Lung (tissue), 11 donors: ENCODE measurements at regions not wholly inside any gene's neighbourhood (a gene's known extent, or its start where the extent isn't known, plus 50 kb on each side); places are given as distances from the start of the nearest gene placed in this dataset.

ENCODE experiments used
- ATAC-seq: fragments of 200-7000 bp; cut with Tn5 transposase; one replicate; pipeline ENCODE4 v1.9.1; 2020; ENCODE audit warnings: moderate number of reproducible peaks; ENCODE audit not compliant: insufficient read depth, low FRiP score
- DNase-seq, 3 donors: peaks; one replicate each; pipeline ENCODE4 v3.0.0-alpha.2; 2013 to 2017
- H3K27ac ChIP-seq, 2 donors: one replicate each; pipeline ENCODE4 v1.5.1; 2013; ENCODE audit warnings: mild to moderate bottlenecking in 2 of 2, moderate library complexity in 2 of 2, control low read depth in 1 of 2, inconsistent platforms in 1 of 2, low read depth in 1 of 2, low read length in 1 of 2
- H3K27me3 ChIP-seq, 3 donors: one replicate each; pipeline ENCODE4 v1.5.1; 2013; ENCODE audit warnings: low read length in 2 of 3; ENCODE audit not compliant: control insufficient read depth in 3 of 3, insufficient read depth in 3 of 3
- H3K36me3 ChIP-seq, 4 donors: one replicate each; pipeline ENCODE4 v1.5.1; 2013; ENCODE audit warnings: low read length in 4 of 4, mild to moderate bottlenecking in 1 of 4, moderate library complexity in 1 of 4; ENCODE audit not compliant: control insufficient read depth in 4 of 4, insufficient read depth in 4 of 4
- H3K4me1 ChIP-seq, 5 donors: one replicate each; pipeline ENCODE4 v1.5.1; 2013; ENCODE audit warnings: low read length in 5 of 5, mild to moderate bottlenecking in 2 of 5, moderate library complexity in 1 of 5; ENCODE audit not compliant: control insufficient read depth in 5 of 5, insufficient read depth in 5 of 5
- H3K4me3 ChIP-seq: one replicate; pipeline ENCODE4 v1.5.1; 2013; ENCODE audit warnings: mild to moderate bottlenecking, control low read depth, moderate library complexity
- H3K9ac ChIP-seq, 2 donors: one replicate each; pipeline ENCODE4 v1.5.1; 2013; ENCODE audit warnings: low read length in 2 of 2, control low read depth in 1 of 2; ENCODE audit not compliant: insufficient read depth in 1 of 2
- H3K9me3 ChIP-seq, 4 donors: one replicate each; pipeline ENCODE4 v1.5.1; 2013; ENCODE audit warnings: low read length in 3 of 4, mild to moderate bottlenecking in 1 of 4, moderate library complexity in 1 of 4; ENCODE audit not compliant: control insufficient read depth in 4 of 4, insufficient read depth in 3 of 4
- CTCF ChIP-seq: IDR thresholded peaks from 2 replicates; pipeline ENCODE4 v1.5.1; 2012; ENCODE audit warnings: mild to moderate bottlenecking; ENCODE audit errors: control extremely low read depth, extremely low read depth
- WGBS, 2 donors: extraction: QIAGEN DNeasy Blood & Tissue Kit; methylation state at CpG; one replicate each; pipeline ENCODE4 v1.1.7; 2013; 5-methylcytosine and 5-hydroxymethylcytosine counted together
- donor health status: control.
- donor health status: control.
- donor health status: Bipolar disorder and iron deficiency.
- donor health status: healthy.
- donor health status: DM: yes; HTN: yes; CAD: no.

DNA sequence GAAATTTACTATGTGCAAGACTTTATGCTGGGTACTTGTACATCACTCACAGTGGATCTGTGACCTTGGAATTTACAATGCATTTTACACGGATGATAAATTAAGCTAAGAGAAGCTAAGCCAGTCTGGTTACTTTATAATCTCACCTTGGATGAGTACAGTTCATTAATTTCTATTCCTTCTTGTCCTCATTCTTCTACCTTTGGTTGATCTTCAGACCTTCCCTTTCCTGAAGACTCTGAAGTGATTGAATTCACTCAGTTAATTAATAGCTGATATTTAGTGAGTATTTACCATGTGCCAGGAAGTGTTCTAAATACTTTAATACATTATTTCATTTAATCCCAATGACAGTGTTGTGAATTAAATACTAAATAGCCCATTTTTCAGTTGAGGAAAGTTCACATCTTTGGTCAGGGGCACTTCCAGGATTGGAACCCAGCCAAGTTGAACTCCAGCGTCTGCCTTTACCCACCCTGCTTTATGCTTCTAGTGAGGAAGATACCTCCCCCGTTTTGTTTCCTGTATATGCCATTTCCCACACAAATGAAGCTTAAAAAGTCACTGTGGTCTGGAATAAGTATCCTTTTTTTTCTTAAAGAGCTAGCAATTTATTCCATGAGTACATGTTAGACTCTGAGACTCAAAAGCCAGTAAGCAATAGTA, 146.6 kb downstream of the TLR5 start:
- WGBS, 2 donors = 35 to 43% methylated on average over 3 of the region's 3 CpGs
- TF ChIP-seq CTCF = no peak
- peaks cover 2 to 16% (median 8%) of the 10 kb centered on the region in 4 donors for H3K36me3 ChIP-seq

DNA sequence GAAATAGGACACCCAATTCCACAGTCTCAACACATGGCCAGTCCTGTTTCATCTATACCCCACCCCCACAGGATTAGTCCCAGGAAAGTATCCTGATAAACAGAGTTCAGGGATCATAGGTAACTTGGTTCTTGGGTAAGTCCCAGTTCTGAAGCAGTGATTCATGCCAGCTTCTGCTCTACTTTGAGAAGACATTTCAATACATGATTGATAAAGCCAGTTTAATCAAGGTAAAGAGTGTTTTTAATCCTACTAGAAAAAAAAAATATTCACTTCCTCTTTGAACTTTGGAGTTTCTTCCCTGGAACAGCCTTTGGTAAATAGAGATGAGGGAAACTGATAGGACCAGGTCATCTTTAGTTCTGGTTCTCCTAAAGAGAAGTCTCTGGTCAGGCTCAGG, 142.4 kb downstream of the TLR5 start:
- DNase-seq = no peak
- peaks cover 14 to 27% (median 22%) of the 10 kb centered on the region in 4 donors for H3K36me3 ChIP-seq
- H3K9me3 ChIP-seq = peaks cover 0 to 1% (median 0%) of the 10 kb centered on the region in 4 donors
- no peak for ATAC-seq
- peaks cover 0 to 7% (median 3%) of the 10 kb centered on the region in 5 donors for H3K4me1 ChIP-seq
- no peak overlapping the region for H3K9ac ChIP-seq
- no peak for TF ChIP-seq CTCF
- no peak overlapping the region for H3K4me3 ChIP-seq
- no peaks in the 10 kb centered on the region for H3K27me3 ChIP-seq
- H3K27ac ChIP-seq = no peak overlapping the region

More for the DNA sequence above, 146.6 kb downstream of the TLR5 start:
- ATAC-seq (no peak), DNase-seq (no peak)
- H3K4me3 ChIP-seq = no peak overlapping the region
- no peaks in the 10 kb centered on the region for H3K27me3 ChIP-seq
- peaks cover 0 to 9% (median 0%) of the 10 kb centered on the region in 5 donors for H3K4me1 ChIP-seq
- H3K27ac ChIP-seq = no peak overlapping the region
- no peaks in the 10 kb centered on the region for H3K9me3 ChIP-seq
- H3K9ac ChIP-seq = no peak overlapping the region

DNA sequence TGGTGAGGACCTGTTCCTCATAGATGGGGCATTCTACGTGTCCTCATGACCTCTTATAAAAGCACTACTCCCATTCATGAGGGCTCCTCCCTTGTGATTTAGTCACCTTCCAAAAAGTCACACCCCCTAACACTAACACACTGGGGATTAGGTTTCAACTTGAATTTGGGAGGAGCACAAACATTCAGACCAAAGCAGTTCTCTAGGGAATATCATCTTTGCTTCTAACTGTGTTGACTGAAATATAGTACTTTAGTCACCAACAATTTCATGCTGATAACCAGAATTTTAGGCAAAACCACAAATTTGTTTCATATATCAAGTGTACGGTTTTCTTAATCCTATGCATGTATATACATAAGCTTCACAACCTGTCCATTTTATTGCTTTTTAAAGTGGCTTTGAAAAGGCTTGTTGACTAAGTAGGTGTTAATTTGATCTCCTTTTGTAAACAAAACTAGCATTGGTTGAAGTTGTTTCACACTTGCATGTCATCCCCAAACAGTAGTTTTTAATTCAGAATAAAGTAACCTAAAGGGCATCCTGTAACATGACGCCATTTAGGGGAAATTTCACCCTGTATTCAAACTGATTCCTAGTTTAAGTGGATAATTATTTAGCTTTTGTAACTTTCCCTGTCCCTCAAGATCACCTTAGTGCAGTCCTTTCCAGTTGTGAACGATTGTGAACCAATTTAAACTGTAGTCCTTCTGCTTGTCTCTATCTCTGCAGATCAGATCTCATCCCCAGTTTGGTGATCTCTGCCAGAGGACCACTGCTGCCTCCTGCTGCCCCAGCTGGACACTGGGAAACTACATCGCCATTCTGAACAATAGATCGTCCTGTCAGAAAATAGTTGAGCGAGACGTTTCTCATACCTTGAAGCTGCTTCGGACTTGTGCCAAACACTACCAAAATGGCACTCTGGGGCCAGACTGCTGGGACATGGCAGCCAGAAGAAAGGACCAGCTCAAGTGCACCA, 141.1 kb downstream of the TLR5 start:
- H3K27me3 ChIP-seq = no peaks in the 10 kb centered on the region
- H3K36me3 ChIP-seq = peaks cover 22 to 27% (median 26%) of the 10 kb centered on the region in 4 donors
- WGBS, 2 donors = 90 to 93% methylated on average over 9 of the region's 9 CpGs
- ATAC-seq (no peak), DNase-seq (no peak)
- TF ChIP-seq CTCF = no peak
- no peak overlapping the region for H3K27ac ChIP-seq
- H3K4me1 ChIP-seq = peaks cover 0 to 7% (median 3%) of the 10 kb centered on the region in 5 donors
- no peak overlapping the region for H3K4me3 ChIP-seq
- H3K9ac ChIP-seq = no peak overlapping the region
- peaks cover 0 to 1% (median 0%) of the 10 kb centered on the region in 4 donors for H3K9me3 ChIP-seq
